ENCODE measurements at regions not wholly inside any gene's neighbourhood (a gene's known extent, or its start where the extent isn't known, plus 50 kb on each side); places are given as distances from the start of the nearest gene placed in this dataset.

- DNase-seq = no peak
Observed at GRCh38 chr2:155298001-155298400, 599.5 kb downstream of the KCNJ3 start.

- DNase-seq = no peak
Observed at GRCh38 chr2:155294358-155294757, 595.9 kb downstream of the KCNJ3 start.

- no peak for DNase-seq
Observed at GRCh38 chr2:155281907-155282306, 583.4 kb downstream of the KCNJ3 start.

GRCh38 chr2:155273323-155273722 lies 574.8 kb downstream of the KCNJ3 start:
- DNase-seq = no peak

GRCh38 chr2:155266583-155266982 lies 568.1 kb downstream of the KCNJ3 start:
- no peak for DNase-seq

GRCh38 chr2:155266109-155266508 lies 567.6 kb downstream of the KCNJ3 start:
- DNase-seq = no peak

- no peak for DNase-seq
Observed at GRCh38 chr2:155256803-155257202, 558.3 kb downstream of the KCNJ3 start.

- DNase-seq = no peak
Observed at GRCh38 chr2:155250800-155251199, 552.3 kb downstream of the KCNJ3 start.

- DNase-seq = no peak
Observed at GRCh38 chr2:155240176-155240575, 541.7 kb downstream of the KCNJ3 start.

- no peak for DNase-seq
Observed at GRCh38 chr2:155235710-155236109, 537.2 kb downstream of the KCNJ3 start.

- no peak for DNase-seq
Observed at GRCh38 chr2:155223781-155224406, 525.4 kb downstream of the KCNJ3 start.

- DNase-seq = no peak
Observed at GRCh38 chr2:155218945-155219344, 520.5 kb downstream of the KCNJ3 start.

GRCh38 chr2:155218292-155218924 lies 519.9 kb downstream of the KCNJ3 start:
- no peak for DNase-seq

- no peak for DNase-seq
Observed at GRCh38 chr2:155215037-155215707, 516.7 kb downstream of the KCNJ3 start.

- no peak for DNase-seq
Observed at GRCh38 chr2:155209696-155210450, 511.4 kb downstream of the KCNJ3 start.

- DNase-seq = no peak
Observed at GRCh38 chr2:155203178-155203577, 504.7 kb downstream of the KCNJ3 start.

GRCh38 chr2:155200753-155201152 lies 502.3 kb downstream of the KCNJ3 start:
- DNase-seq = no peak

GRCh38 chr2:155190342-155190741 lies 491.8 kb downstream of the KCNJ3 start:
- DNase-seq = no peak

GRCh38 chr2:155178921-155179320 lies 480.4 kb downstream of the KCNJ3 start:
- DNase-seq = no peak

- DNase-seq = no peak
Observed at GRCh38 chr2:155176345-155176744, 477.9 kb downstream of the KCNJ3 start.

GRCh38 chr2:155169317-155169716 lies 470.8 kb downstream of the KCNJ3 start:
- no peak for DNase-seq

- no peak for DNase-seq
Observed at GRCh38 chr2:155162494-155162893, 464.0 kb downstream of the KCNJ3 start.

GRCh38 chr2:155161314-155161713 lies 462.8 kb downstream of the KCNJ3 start:
- DNase-seq = no peak
